Right atrium auricular region (tissue), 2 donors: ENCODE measurements at regions not wholly inside any gene's neighbourhood (a gene's known extent, or its start where the extent isn't known, plus 50 kb on each side); places are given as distances from the start of the nearest gene placed in this dataset.

Source experiments
- DNase-seq: peaks from one replicate; pipeline ENCODE4 v3.0.0-alpha.2; 2019; ENCODE audit warnings: low spot score
- H3K27ac ChIP-seq, 2 donors: fragments of 200-600 bp; sonication (generic); 1 replicate in 1 of 2; 2 replicates in 1 of 2; pipeline ENCODE4 v1.5.1; 2016 to 2019
- H3K27me3 ChIP-seq, 2 donors: fragments of 200-600 bp; sonication (generic); one replicate each; pipeline versions ENCODE4 v1.5.1 to v1.6.0; 2017 to 2019
- H3K36me3 ChIP-seq: fragments of 200-600 bp; sonication (generic); one replicate; pipeline ENCODE4 v1.5.1; 2016
- H3K4me1 ChIP-seq, 2 donors: fragments of 200-600 bp; sonication (generic); one replicate each; pipeline versions ENCODE4 v1.5.1 to v1.6.0; 2017 to 2019
- H3K4me3 ChIP-seq, 2 donors: fragments of 200-600 bp; sonication (generic); 1 replicate in 1 of 2; 2 replicates in 1 of 2; pipeline ENCODE4 v1.5.1; 2017 to 2019; ENCODE audit warnings: mild to moderate bottlenecking in 1 of 2, moderate library complexity in 1 of 2
- H3K9me3 ChIP-seq, 2 donors: fragments of 200-600 bp; sonication (generic); one replicate each; pipeline ENCODE4 v1.5.1; 2019
- TF ChIP-seq, protein P1 (sequence below), 2 donors: fragments of 200-600 bp; sonication (generic); IDR thresholded peaks; one replicate each; pipeline ENCODE4 v1.5.1; 2019; ENCODE audit warnings: antibody characterized with exemption in 2 of 2

DNA sequence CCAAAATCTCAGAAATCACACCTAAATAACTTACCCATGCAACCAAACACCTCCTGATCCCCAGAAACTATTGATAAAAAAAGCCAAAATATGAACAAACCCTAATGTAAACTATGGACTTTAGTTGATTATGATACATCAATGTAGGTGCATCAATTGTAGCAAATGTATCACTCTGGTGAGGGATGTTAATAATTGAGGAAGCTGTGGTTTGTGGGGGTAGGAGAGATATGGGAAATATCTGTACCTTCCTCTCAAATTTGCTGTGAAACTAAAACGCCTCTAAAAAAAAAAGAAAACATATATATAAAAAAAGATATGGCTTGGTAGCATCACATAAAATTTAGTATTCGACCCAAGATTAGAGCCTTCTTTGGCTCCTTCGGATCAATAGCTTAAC lies 144.3 kb upstream of the CPEB2 start:
- TF ChIP-seq, protein P1, sequence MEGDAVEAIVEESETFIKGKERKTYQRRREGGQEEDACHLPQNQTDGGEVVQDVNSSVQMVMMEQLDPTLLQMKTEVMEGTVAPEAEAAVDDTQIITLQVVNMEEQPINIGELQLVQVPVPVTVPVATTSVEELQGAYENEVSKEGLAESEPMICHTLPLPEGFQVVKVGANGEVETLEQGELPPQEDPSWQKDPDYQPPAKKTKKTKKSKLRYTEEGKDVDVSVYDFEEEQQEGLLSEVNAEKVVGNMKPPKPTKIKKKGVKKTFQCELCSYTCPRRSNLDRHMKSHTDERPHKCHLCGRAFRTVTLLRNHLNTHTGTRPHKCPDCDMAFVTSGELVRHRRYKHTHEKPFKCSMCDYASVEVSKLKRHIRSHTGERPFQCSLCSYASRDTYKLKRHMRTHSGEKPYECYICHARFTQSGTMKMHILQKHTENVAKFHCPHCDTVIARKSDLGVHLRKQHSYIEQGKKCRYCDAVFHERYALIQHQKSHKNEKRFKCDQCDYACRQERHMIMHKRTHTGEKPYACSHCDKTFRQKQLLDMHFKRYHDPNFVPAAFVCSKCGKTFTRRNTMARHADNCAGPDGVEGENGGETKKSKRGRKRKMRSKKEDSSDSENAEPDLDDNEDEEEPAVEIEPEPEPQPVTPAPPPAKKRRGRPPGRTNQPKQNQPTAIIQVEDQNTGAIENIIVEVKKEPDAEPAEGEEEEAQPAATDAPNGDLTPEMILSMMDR (IDR thresholded peaks at IDR 0.05): no peak
- Histone ChIP-seq H3K9me3 (no peaks in the 10 kb centered on the region), H3K27me3 (no peaks in the 10 kb centered on the region), H3K4me1 (peaks cover 0 to 10% of the 10 kb centered on the region in 2 donors), H3K36me3 (no peaks in the 10 kb centered on the region), H3K27ac (no peak overlapping the region), H3K4me3 (no peak overlapping the region)
- no peak for DNase-seq

- TF ChIP-seq, protein P1 (IDR thresholded peaks at IDR 0.05): no peak
- Histone ChIP-seq H3K27me3 (no peaks in the 10 kb centered on the region), H3K4me1 (peaks cover 0 to 11% of the 10 kb centered on the region in 2 donors), H3K4me3 (peak overlapping the region in 1 of 2 donors; percentile 19), H3K27ac (no peak overlapping the region), H3K36me3 (no peaks in the 10 kb centered on the region), H3K9me3 (no peaks in the 10 kb centered on the region)
- no peak for DNase-seq
These were observed 139.4 kb upstream of the CPEB2 start for GRCh38 chr4:14862891-14863290.

DNA sequence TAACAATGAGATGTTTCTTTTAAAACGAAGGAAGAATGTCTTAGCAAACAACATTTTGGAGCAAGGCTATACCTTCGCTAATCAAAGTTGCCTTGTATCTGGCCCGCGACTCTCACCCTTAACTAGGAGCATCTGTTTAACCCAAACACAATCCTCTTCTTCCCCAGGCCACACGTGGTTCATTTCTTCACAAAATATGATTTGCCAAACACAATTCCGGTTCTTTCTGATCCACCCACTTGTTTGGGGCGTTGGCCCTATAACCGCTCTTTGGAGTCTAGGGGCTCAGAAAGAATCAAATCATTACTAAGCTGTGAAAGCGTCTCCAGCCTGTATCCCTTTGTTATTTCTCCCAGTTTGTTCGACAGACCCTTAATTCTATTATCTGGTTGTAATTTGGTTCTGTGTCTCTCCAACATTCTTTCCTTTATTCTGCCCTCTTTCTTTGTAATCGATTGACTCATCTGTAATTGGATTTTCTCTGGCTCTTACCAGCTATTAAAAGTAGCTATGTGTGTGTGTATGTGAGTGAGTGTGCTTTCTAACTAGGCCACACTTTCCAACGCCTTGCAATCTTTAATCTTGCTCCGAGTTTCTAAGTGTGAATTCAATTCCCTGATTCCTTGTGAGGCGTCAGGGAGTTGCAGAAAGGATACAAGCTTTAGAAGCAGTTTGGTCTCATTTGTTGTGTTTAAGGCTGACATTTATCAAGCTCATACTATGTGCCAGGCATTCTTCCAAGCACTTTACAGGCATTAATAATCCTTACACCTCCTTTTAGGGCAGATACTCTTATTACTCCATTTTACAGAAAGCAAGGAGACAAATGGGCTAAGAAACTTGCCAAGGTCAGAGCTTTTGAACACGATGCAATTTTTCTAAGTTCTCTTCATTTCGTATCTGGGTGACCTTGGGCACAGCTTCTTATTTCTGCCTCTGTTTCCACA lies 138.6 kb upstream of the CPEB2 start:
- Histone ChIP-seq H3K4me3 (no peak overlapping the region), H3K4me1 (peaks cover 0 to 15% of the 10 kb centered on the region in 2 donors), H3K27me3 (no peaks in the 10 kb centered on the region), H3K36me3 (no peaks in the 10 kb centered on the region), H3K27ac (no peak overlapping the region), H3K9me3 (no peaks in the 10 kb centered on the region)
- TF ChIP-seq, protein P1 (IDR thresholded peaks at IDR 0.05): no peak
- no peak for DNase-seq

DNA sequence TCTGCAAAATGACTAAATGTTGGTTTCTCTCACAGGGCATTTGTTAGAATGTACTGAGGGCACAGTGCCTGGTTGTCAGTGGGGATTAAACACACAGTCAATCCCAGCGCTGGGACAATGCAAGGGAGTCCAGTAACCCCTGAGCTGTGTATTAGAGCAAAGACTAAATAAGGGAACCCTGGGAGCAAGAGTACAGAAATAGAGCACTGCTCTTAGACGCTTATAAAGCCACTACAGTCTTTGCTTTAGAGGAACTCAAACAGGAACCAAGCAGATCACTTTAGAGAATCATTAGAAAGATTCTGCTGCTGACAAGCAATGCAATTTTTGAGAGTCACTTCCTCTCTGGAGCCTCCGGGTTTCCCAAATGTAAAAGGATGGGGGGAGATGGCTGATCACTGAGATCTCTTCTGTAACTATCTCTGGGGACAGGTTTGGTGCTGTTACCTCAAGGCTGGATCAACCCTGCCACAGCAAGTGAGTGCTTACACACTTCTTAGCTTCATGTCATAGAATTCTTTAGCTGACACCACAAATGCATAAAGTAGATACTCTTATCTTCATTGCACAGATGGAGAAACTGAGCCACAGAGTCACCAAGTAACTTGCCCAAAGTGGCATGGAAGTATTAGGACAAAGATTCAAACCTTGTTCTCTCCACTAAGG lies 137.8 kb upstream of the CPEB2 start:
- Histone ChIP-seq H3K4me1 (peaks cover 0 to 15% of the 10 kb centered on the region in 2 donors), H3K27ac (no peak overlapping the region), H3K4me3 (no peak overlapping the region), H3K36me3 (no peaks in the 10 kb centered on the region), H3K27me3 (no peaks in the 10 kb centered on the region), H3K9me3 (no peaks in the 10 kb centered on the region)
- DNase-seq: no peak
- TF ChIP-seq, protein P1 (IDR thresholded peaks at IDR 0.05): no peak

GRCh38 chr4:14865031-14865366 lies 137.3 kb upstream of the CPEB2 start:
- Histone ChIP-seq H3K27me3 (no peaks in the 10 kb centered on the region), H3K4me3 (no peak overlapping the region), H3K4me1 (peaks cover 0 to 15% of the 10 kb centered on the region in 2 donors), H3K27ac (no peak overlapping the region), H3K36me3 (no peaks in the 10 kb centered on the region), H3K9me3 (no peaks in the 10 kb centered on the region)
- TF ChIP-seq, protein P1 (IDR thresholded peaks at IDR 0.05): no peak
- no peak for DNase-seq
